Activated CD8-positive, alpha-beta T cell treated with anti-CD3 and anti-CD28 coated beads for 36 hours (primary cell): ENCODE measurements at regions not wholly inside any gene's neighbourhood (a gene's known extent, or its start where the extent isn't known, plus 50 kb on each side); places are given as distances from the start of the nearest gene placed in this dataset.

Experiments
- ATAC-seq: fragments of 200-7000 bp; cut with Tn5 transposase; one replicate; pipeline ENCODE4 v1.10.0; 2021; ENCODE audit warnings: mild to moderate bottlenecking, moderate library complexity
- CTCF ChIA-PET: fragments of 350-600 bp; sonication (Branson Sonifier 250); formaldehyde crosslinking; loops from one replicate; lab custom pipeline; 2021; ENCODE audit warnings: antibody characterized with exemption; lab: Charles Lee
- POLR2A ChIA-PET: fragments of 350-600 bp; sonication (Branson Sonifier 250); formaldehyde crosslinking; loops from one replicate; lab custom pipeline; 2021; ENCODE audit warnings: antibody characterized with exemption; lab: Charles Lee
- DNase-seq: peaks from one replicate; pipeline ENCODE4 v3.0.0-alpha.2; 2020
- H3K27ac Mint-ChIP-seq: one replicate; pipeline ENCODE4 v1.8.0; 2021; ENCODE audit warnings: mild to moderate bottlenecking, mixed read lengths
- H3K27me3 Mint-ChIP-seq: one replicate; pipeline ENCODE4 v1.8.0; 2021; ENCODE audit warnings: mixed read lengths
- H3K36me3 Mint-ChIP-seq: one replicate; pipeline ENCODE4 v1.8.0; 2021; ENCODE audit warnings: low read depth, mixed read lengths
- H3K4me1 Mint-ChIP-seq: one replicate; pipeline ENCODE4 v1.8.0; 2021; ENCODE audit warnings: low read depth, mixed read lengths
- H3K4me3 Mint-ChIP-seq: one replicate; pipeline ENCODE4 v1.8.0; 2021; ENCODE audit warnings: mild to moderate bottlenecking, moderate library complexity, mixed read lengths
- H3K9me3 Mint-ChIP-seq: one replicate; pipeline ENCODE4 v1.8.0; 2021; ENCODE audit warnings: mixed read lengths
- CTCF ChIP-seq: fragments of 200-600 bp; IDR thresholded peaks from one replicate; pipeline ENCODE4 v1.8.0; 2022; ENCODE audit warnings: antibody characterized with exemption, mild to moderate bottlenecking
- intact Hi-C: fragments of 100-400 bp; cut with micrococcal nuclease; formaldehyde crosslinking; loops from one replicate; pipeline ENCODE4 v1.10.0; 2022

DNA sequence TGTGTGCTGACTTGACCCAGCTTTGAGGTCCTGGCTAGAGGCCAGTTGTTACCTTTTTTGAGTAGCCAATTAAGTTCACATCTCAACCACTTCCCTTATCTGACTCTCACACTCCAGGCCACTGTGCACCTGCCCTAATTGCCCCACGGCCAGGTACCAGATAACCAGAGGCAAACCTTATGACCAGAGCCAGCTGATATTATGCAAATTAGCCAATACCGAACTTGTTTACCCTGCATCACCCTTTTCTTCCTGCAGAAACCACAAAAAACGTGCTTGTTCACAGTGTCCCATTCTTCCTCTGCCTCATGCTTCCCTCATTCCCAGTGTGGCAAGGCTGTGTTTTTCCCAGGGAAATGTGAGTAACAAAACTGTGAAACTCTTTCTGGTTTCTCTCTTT, 89.3 kb downstream of the HTR1B start:
- peaks cover 6% of the 10 kb centered on the region for H3K9me3 Mint-ChIP-seq
- POLR2A ChIA-PET, result no interaction called here
- no peaks in the 10 kb centered on the region for H3K27me3 Mint-ChIP-seq
- no peak overlapping the region for H3K27ac Mint-ChIP-seq
- H3K4me3 Mint-ChIP-seq, result no peak overlapping the region
- no peak for TF ChIP-seq CTCF
- H3K36me3 Mint-ChIP-seq, result no peaks in the 10 kb centered on the region
- intact Hi-C loops, result no loop called here
- ATAC-seq (no peak), DNase-seq (no peak)
- H3K4me1 Mint-ChIP-seq, result no peaks in the 10 kb centered on the region
- CTCF ChIA-PET, result no interaction called here

GRCh38 chr6:77371748-77372147, 91.5 kb downstream of the HTR1B start:
- ChIA-PET POLR2A (no interaction called here), CTCF (no interaction called here)
- no peak for DNase-seq
- TF ChIP-seq CTCF, result no peak
- Mint-ChIP-seq H3K9me3 (peaks cover 6% of the 10 kb centered on the region), H3K27me3 (no peaks in the 10 kb centered on the region), H3K36me3 (no peaks in the 10 kb centered on the region), H3K4me1 (no peaks in the 10 kb centered on the region), H3K27ac (no peak overlapping the region), H3K4me3 (no peak overlapping the region)
- no peak for ATAC-seq
- intact Hi-C loops, result no loop called here

DNA sequence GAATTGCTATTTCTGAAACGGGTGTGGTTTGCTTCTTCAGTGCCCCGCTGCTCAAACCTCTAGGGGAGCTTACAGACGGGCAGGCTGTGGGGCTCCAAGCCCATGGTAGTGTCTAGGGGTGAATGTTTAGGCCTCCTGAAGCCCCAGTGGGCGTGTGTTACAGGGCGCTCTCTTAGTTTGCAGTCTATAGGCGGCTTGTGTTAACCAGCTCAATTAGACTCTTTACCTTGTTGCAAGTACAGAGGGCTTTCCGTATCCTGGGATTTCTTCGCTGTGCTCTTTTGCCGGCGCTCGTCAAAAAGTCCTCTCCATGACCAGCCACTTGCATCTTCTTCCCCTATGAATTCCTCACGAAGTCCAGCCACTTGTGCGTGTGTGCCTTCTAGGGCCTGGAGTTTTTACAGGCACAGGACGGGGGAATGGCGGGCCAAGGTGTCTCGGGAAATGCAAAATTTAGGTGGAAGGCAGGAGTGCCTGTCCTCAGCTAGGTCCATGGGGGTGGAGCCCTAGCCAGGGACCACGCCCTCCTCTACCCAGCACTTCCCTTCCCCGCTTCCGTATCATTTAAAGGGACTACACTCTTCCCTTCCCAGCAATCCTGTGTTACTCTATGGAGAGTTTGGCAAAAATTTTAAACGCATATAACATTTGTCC, 94.5 kb downstream of the HTR1B start:
- CTCF ChIA-PET, result no interaction called here
- H3K4me1 Mint-ChIP-seq, result no peaks in the 10 kb centered on the region
- TF ChIP-seq CTCF, result no peak
- POLR2A ChIA-PET, result no interaction called here
- no peaks in the 10 kb centered on the region for H3K27me3 Mint-ChIP-seq
- H3K4me3 Mint-ChIP-seq, result no peak overlapping the region
- peaks cover 11% of the 10 kb centered on the region for H3K9me3 Mint-ChIP-seq
- no peak overlapping the region for H3K27ac Mint-ChIP-seq
- DNase-seq (no peak), ATAC-seq (no peak)
- H3K36me3 Mint-ChIP-seq, result no peaks in the 10 kb centered on the region
- intact Hi-C loops, result no loop called here

GRCh38 chr6:77366798-77367197, 96.5 kb downstream of the HTR1B start:
- no peak overlapping the region for H3K27ac Mint-ChIP-seq

GRCh38 chr6:77363702-77364101, 99.6 kb downstream of the HTR1B start:
- ChIA-PET POLR2A (no interaction called here), CTCF (no interaction called here)
- Mint-ChIP-seq H3K27ac (no peak overlapping the region), H3K9me3 (peaks cover 9% of the 10 kb centered on the region), H3K4me3 (no peak overlapping the region), H3K36me3 (no peaks in the 10 kb centered on the region), H3K27me3 (no peaks in the 10 kb centered on the region), H3K4me1 (no peaks in the 10 kb centered on the region)
- ATAC-seq, result no peak
- TF ChIP-seq CTCF, result no peak
- no peak for DNase-seq
- intact Hi-C loops, result no loop called here

More at GRCh38 chr6:77366798-77367197, 96.5 kb downstream of the HTR1B start:
- no peak overlapping the region for H3K4me3 Mint-ChIP-seq
- TF ChIP-seq CTCF, result no peak
- CTCF ChIA-PET, result no interaction called here
- POLR2A ChIA-PET, result no interaction called here
- H3K9me3 Mint-ChIP-seq, result peaks cover 10% of the 10 kb centered on the region
- ATAC-seq (no peak), DNase-seq (no peak)
- no peaks in the 10 kb centered on the region for H3K36me3 Mint-ChIP-seq
- intact Hi-C loops, result no loop called here
- no peaks in the 10 kb centered on the region for H3K27me3 Mint-ChIP-seq
- no peaks in the 10 kb centered on the region for H3K4me1 Mint-ChIP-seq
